Neutrophil (primary cell): ENCODE measurements at regions not wholly inside any gene's neighbourhood (a gene's known extent, or its start where the extent isn't known, plus 50 kb on each side); places are given as distances from the start of the nearest gene placed in this dataset.

ENCODE experiments used
- H3K27ac ChIP-seq: fragments of 200-600 bp; sonication (generic); 2 replicates; pipeline ENCODE4 v1.5.1; 2016; ENCODE audit warnings: mild to moderate bottlenecking, moderate library complexity
- H3K27me3 ChIP-seq: fragments of 200-600 bp; sonication (generic); 2 replicates; pipeline ENCODE4 v1.6.0; 2016; ENCODE audit warnings: mild to moderate bottlenecking
- H3K36me3 ChIP-seq: fragments of 200-600 bp; sonication (generic); 2 replicates; pipeline ENCODE4 v1.5.1; 2017
- H3K4me1 ChIP-seq, 2 experiments: fragments of 200-600 bp in 1 of 2; sonication (generic) in 1 of 2; 1 replicate in 1 of 2; 2 replicates in 1 of 2; pipeline versions ENCODE4 v1.5.1 to v1.6.1; 2013 to 2016; ENCODE audit warnings: low read depth in 1 of 2, low read length in 1 of 2, mild to moderate bottlenecking in 1 of 2, moderate library complexity in 1 of 2; ENCODE audit not compliant: control insufficient read depth in 1 of 2, insufficient read depth in 1 of 2
- H3K4me3 ChIP-seq, 2 experiments: fragments of 200-600 bp in 1 of 2; sonication (generic) in 1 of 2; 1 replicate in 1 of 2; 2 replicates in 1 of 2; pipeline ENCODE4 v1.5.1; 2013 to 2016; ENCODE audit warnings: low read depth in 1 of 2, low read length in 1 of 2, mild to moderate bottlenecking in 1 of 2, moderate library complexity in 1 of 2
- H3K9me3 ChIP-seq: fragments of 200-600 bp; sonication (generic); 2 replicates; pipeline ENCODE4 v1.5.1; 2016
- CTCF ChIP-seq: fragments of 200-600 bp; sonication (generic); IDR thresholded peaks from 2 replicates; pipeline ENCODE4 v1.5.1; 2016; ENCODE audit warnings: antibody characterized with exemption

DNA sequence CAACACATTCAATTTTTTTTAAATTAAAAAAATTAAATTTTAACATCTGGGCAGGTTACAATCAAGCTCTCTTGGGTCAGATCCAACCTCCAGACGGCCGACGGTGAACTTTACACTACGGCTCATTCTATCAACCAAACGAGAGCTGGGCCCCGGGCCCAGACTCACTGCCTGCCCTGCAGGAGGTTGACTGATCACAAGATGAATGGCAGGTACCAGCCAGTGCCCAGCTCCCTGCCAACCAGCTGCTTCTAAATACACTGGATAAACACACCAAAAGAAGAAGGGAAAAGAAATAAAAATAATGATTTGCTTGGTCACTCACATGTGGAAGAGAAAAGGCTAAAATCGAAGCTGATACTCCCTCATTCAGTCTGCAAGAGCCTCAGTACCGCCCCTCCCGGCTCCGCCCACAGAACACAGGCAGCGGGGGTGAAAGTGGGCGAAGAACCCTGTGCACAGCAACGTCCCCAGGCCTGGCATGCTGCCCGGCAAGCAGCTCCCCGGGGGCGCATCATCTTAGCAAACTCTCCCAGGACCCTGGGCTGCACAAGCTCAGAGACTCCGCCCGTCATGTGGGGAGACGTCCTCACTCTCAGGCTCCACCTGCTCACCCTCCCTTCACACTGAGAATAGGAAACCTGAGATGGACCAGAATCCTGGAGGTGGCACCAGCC lies 303.4 kb downstream of the SHANK2 start:
- Histone ChIP-seq H3K27me3 (no peaks in the 10 kb centered on the region), H3K4me3 (no peak overlapping the region), H3K27ac (no peak overlapping the region), H3K36me3 (no peaks in the 10 kb centered on the region), H3K9me3 (no peaks in the 10 kb centered on the region), H3K4me1 (no peaks in the 10 kb centered on the region)
- no peak for TF ChIP-seq CTCF

DNA sequence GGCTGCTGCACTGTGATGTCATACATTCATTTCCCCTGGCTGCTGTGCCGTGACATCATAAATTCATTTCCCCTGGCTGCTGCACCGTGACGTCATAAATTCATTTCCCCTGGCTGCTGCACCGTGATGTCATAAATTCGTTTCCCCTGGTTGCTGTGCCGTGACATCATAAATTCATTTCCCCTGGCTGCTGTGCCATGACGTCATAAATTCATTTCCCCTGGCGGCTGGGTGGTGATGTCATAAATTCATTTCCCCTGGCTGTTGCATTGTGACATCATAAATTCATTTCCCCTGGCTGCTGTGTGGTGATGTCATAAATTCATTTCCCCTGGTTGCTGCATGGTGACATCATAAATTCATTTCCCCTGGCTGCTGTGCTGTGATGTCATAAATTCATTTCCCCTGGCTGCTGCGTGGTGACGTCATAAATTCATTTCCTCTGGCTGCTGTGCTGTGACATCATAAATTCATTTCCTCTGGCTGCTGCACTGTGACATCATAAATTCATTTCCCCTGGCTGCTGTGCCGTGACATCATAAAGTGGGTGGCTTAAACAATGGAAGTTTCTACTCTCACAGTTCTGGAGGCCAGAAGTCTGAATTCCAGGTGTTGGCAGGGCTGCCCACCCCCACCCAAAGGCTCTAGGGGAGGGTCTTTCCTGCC lies 301.1 kb downstream of the SHANK2 start:
- no peaks in the 10 kb centered on the region for H3K4me1 ChIP-seq
- no peaks in the 10 kb centered on the region for H3K9me3 ChIP-seq
- H3K27me3 ChIP-seq, result no peaks in the 10 kb centered on the region
- H3K36me3 ChIP-seq, result no peaks in the 10 kb centered on the region
- no peak for TF ChIP-seq CTCF
- H3K4me3 ChIP-seq, result no peak overlapping the region
- H3K27ac ChIP-seq, result no peak overlapping the region

DNA sequence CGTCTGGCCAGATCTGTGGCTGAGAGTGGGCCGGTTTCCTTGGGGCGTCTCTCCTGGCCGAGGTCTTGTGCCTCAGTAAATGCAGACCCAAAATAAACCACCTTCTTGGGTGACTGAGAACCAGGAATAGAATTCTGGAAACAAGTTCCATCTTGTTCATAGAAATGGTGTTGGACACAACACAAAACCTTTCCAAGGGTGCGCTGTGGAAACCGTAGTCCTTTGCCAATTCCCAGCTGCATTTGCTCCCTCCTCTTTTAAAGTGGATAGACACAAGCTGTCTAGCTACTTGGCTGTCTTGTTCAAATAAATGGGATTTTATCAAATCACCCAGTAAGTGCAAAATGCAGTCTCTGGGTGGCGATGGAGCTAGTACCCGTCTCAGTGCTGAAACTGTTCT lies 300.2 kb downstream of the SHANK2 start:
- H3K9me3 ChIP-seq, result no peaks in the 10 kb centered on the region
- H3K36me3 ChIP-seq, result no peaks in the 10 kb centered on the region
- H3K27ac ChIP-seq, result no peak overlapping the region

GRCh38 chr11:70953720-70954119 lies 298.7 kb downstream of the SHANK2 start:
- no peak overlapping the region for H3K4me3 ChIP-seq
- no peaks in the 10 kb centered on the region for H3K4me1 ChIP-seq
- H3K27ac ChIP-seq, result no peak overlapping the region
- no peaks in the 10 kb centered on the region for H3K9me3 ChIP-seq
- H3K36me3 ChIP-seq, result no peaks in the 10 kb centered on the region
- no peaks in the 10 kb centered on the region for H3K27me3 ChIP-seq
- no peak for TF ChIP-seq CTCF

More for the DNA sequence above, 300.2 kb downstream of the SHANK2 start:
- Histone ChIP-seq H3K4me1 (no peaks in the 10 kb centered on the region), H3K27me3 (no peaks in the 10 kb centered on the region), H3K4me3 (no peak overlapping the region)
- TF ChIP-seq CTCF, result no peak

DNA sequence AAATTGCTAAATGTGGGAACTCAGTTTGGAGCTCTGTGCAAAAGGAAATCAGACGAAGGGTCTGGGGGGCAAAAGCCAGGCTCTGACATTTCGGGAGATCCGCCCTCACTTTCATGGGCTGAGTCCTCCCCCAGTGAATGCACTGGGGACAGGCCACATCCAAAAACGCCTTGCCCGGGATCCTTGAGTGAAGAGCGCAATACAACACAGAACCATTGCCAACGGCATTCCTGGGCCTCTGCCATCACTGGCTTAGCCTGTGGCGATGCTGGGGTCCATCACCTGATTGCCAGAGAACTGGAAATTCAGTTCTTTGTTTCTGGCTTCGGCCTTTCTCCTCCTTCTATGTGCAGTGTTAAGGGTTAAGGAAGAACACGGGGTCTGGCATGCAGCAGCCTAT lies 297.9 kb downstream of the SHANK2 start:
- no peak overlapping the region for H3K27ac ChIP-seq
- no peaks in the 10 kb centered on the region for H3K4me1 ChIP-seq
- H3K27me3 ChIP-seq, result no peaks in the 10 kb centered on the region
- no peak overlapping the region for H3K4me3 ChIP-seq
- H3K36me3 ChIP-seq, result no peaks in the 10 kb centered on the region
- no peaks in the 10 kb centered on the region for H3K9me3 ChIP-seq
- TF ChIP-seq CTCF, result no peak
